Smooth muscle cell of the brain vasculature (primary cell): ENCODE measurements at regions not wholly inside any gene's neighbourhood (a gene's known extent, or its start where the extent isn't known, plus 50 kb on each side); places are given as distances from the start of the nearest gene placed in this dataset.
A peak's percentile ranks its signal among the peaks of the same experiment; 100 is the strongest.

Source experiments
- DNase-seq: peaks from one replicate; pipeline ENCODE4 v3.0.0-alpha.2; 2012; ENCODE audit warnings: low read depth, low spot score

DNA sequence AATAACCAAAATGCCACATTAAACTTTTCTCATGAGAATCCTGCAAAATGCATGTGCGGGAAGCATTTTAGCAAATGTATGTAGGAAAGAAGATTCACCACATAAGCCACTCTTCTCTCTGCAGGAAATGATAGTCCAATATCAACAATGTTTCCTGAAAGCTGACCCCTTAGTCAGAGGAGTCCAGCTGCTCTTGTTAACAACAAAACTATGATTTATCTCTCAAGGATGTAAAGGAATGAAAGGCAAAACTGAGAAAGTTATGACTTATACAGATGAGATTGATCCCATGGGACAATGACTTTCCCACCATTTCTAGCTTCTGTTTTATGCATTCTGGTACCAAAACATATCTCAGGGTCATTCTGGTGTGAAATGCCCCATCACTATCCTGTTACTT is 125.0 kb upstream of the EDNRA start:
- peak; percentile 93 for DNase-seq

DNA sequence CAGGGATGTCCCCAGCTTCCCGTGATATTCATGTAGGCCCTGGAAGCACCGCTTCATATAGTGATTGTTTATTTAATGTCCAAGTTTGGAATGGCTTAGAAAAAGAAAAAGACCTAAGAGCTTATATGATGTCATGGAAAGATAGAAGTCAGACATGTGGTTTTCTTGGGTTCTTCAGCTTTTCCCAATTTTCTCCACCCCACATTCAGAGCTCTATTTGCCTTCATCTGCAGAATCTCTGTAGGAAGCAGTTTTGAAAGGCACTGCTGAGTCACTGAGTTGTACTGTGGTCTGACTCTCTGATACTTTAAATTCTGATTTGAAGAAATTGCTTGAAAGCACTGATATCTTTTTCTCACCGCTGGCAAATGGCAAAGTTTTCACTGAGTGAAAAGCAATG is 120.6 kb upstream of the EDNRA start:
- DNase-seq, result peak; percentile 73

DNA sequence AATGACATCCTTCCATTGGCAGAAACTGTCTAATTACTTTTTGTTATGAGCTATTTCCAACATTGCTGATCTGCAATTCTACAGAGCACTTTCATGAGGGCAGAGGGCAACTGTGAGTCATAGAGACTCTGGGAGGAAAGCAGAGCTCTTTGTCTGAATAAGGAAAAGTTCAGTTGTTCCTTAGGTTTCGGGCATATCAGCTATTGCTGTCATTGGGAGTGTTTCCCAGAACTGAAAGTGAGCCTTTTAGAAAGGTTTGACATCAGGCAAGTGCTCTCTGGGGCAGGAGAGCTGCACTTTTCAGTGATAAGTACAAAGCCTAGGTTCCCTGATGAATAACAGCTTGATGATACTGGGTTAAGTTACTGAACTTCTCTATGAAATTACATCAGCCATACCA is 119.2 kb upstream of the EDNRA start:
- DNase-seq, result peak; percentile 78

DNA sequence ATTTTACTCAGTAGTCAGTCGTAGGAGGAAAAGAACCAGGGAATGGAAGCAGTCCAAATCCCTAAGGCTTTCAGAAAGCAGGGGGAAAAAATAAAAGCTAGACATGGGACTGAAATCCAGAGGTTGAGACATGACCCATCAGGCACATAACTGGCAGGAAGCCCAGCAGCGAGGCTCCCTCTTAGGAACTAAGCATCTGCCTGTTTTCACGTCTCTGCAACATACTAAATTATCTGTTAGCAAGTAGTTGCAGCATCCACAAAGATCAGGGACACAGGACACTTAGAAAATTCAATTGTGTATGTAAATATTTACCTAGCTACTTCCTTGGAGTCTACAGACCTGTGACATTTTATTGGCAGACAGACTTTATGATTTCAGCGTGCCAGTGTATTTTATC is 118.0 kb upstream of the EDNRA start:
- peak; percentile 75 for DNase-seq

DNA sequence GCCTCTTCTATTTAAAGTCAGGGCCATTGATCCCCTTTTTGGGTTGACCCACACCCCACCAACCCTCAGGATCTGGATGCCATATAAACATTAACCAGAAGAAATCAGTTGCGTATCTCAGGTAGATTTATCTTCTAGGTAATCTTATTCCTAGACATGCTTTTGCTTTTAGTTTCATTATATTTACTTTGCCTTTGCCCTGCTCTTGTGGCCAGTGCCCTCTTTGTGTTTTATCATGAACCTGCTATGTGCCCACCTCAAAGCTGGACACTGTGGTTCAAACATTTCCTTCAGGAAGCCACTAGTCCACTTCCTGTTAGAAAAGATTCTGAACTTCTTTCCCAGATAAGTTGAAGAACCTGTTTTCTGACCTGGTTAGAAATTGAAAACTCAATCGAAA is 117.4 kb upstream of the EDNRA start:
- no peak for DNase-seq

DNA sequence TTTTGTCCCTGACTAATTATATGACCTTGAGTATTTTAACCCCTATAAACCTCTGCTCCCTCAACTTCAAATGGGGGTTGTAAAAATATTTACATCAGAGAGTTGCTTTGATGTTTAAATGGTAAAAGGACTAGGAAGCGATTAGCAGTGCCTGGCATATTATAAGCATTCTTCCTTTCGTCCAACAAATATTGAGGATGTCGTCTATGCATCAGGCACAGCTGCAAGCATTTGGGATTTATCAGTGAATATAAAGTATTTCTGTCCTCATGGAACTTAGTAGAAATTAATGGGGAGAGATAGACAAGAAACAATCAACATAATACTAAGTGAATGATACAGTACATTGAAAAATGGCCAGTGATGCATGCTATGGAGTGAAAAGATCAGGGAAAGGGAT is 115.5 kb upstream of the EDNRA start:
- DNase-seq, result no peak

DNA sequence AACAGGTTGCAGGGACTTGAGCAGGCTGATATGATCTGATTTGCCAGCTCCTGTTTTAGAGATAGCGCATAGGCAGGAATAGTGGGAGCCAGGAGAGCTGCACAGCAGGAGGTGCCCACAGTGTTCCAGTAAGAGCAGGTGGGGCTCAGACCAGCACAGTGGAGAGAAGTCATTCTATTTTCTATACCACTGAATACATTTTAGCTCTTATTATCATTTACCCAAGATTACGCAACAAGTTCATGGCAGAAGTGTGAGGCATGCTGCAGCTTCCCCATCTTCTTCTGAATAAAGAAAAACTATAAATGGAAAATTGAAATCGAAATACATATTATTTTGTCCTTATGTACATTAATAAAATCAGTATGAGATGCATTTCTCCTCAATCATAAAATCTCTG is 114.7 kb upstream of the EDNRA start:
- DNase-seq, result no peak

DNA sequence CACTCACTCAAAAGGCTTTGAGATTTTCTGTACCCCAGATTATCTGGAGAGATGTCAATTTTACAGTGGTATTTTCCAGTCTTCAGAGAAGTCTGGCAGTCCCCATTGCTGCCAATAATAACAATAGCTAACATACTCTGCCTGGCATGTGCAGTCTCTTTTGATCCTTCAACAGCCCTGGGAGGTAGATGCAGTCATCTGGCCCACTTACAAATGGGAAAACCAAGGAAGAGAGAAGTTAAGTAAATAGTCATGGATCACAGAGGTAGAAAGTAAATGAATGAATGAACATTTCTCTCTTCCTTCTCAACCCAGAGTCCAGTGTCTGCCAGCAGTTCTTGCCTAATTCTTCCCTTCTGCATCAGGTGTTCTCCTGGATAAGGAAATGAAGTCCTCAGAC is 113.0 kb upstream of the EDNRA start:
- peak; percentile 54 for DNase-seq

DNA sequence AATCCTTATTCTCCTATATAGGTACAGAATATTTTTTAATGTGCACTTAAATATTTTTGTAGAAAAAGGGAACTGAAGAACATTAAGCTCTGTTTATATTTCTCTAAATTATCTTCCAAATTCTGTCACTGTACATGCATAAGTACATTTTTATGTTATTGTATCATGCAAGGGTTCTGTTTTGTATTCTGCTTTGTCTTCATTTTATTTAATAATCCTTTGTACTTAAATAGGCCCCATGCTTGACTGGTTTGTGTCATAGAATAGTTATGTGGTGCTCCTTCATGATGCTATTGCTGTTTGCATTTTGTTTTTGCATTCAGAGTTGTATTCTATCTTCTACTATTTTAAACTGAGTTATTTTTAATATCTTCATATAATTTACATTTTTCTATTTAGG is 111.9 kb upstream of the EDNRA start:
- no peak for DNase-seq

DNA sequence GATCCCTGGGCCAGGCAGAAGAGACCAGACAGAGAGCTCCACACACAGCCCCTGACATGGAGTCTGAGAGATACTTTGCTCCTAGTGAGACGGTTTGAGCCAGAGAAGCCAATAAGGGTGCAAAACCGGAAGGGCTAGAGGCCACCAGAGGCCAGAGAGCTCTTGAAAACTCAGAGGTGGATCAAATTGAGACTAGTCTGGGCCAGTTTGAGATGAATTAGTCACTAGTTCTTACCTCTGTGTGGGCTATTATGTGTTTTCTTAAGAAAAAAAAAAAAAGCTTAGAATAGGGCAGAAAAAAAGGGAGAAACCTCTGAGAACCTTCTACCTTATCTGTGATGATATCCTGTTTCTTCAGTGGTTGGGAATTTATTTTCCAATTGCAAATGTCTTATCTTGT is 110.4 kb upstream of the EDNRA start:
- DNase-seq, result no peak

DNA sequence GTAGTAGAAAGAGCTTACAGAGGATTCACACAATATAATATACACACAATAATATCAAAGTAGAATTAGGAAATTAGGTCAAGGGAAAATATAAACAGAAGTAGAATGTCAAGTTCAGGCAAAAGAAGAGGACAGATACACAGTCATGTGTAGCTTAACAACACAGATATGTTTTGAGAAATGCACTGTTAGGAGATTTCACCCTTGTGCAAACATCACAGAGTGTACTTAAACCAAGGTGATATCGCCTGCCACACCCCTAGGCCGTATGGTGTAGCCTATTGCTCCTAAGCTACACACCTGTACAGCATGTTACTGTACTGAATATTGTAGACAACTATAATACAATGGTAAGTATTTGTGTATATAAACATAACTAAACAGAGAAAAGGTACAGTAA is 110.0 kb upstream of the EDNRA start:
- no peak for DNase-seq

DNA sequence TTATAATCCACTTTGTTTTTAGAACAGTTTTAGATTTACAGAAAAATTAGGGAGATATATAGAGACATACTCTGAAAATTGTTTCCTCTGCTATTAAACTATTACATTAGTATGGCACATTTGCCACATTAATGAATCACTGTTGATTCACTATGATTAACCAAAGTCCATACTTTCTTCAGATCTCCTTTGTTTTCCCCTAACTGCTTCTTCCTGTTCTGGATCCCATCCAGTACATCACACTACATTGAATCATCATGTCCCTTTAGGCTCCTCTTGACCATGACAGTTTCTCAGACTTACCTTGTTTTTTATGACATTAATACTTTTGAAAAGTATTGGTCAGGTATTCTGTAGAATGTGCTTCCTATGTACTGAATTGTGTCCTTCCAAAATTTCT is 109.2 kb upstream of the EDNRA start:
- no peak for DNase-seq

DNA sequence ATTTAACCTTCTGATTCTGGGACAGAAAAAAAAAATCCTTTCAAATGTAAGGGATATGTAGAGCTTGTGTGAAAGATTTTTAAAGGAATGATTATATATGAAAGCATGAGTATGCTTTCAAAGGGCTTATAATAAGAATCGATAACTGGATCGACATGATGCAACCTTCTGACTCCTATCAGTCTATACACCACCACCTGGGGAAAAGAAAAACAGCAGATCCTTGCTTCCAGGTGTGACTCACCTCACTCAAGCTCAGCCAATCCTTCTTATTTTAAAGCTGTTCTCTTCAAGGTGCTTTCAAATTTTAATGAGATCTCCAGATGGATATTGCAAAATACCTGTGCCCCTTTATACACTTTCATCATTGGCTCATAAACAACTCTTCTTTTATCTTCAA is 102.1 kb upstream of the EDNRA start:
- no peak for DNase-seq

DNA sequence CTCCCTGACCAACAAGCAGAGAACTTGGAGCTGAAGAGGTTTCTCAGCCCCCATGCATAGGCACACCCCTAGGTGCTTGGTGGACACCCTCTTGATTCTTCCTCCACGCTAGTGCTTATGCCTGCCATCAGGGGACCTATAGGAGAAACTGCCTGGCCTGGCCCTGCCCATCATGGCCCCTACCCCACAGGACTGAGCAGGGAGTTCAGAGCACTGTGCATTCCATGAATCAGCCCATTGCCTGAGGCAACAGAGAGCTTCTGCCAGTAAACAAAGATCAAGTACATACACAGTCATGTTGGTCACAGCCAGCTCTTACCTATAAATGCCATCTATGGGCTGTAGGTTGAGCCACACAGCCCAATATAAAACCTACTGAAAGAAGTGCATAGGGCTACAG is 99.1 kb upstream of the EDNRA start:
- no peak for DNase-seq

DNA sequence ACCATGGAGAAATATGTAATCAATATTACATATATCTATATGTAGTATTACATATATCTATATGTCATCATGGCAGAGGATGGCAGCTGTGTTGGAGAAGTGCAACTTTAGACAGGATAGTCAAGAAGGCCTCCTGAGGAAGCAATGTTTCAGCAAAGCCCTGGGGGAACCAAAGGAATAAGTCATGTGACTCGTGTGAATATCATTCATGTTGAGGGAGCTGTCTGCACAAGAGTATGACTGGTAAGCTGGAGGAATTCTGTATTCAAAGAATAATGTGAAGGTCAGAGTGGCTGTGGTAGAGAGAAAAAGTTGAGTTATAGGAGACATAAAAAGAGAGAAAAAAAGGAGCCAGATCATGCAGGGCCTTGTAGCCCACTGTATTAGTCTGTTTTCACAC is 92.9 kb upstream of the EDNRA start:
- no peak for DNase-seq

DNA sequence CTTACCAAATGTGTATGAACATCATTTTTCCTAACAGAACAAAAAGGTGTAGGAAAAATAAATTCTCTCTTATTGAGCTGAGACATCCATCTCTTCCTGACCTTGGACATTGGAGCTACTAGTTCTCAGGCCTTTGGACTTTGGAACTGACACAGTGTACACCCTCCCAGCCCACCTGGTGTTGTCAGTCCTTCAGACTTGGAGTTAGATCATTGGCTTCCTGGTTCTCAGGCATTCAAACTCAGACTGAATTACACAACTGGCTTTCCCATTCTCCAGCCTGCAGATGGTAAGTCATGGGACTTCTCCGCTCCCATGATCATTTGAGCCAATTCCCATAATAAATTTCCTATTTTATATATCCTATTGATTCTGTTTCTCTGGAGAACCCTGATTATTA is 84.8 kb upstream of the EDNRA start:
- no peak for DNase-seq

DNA sequence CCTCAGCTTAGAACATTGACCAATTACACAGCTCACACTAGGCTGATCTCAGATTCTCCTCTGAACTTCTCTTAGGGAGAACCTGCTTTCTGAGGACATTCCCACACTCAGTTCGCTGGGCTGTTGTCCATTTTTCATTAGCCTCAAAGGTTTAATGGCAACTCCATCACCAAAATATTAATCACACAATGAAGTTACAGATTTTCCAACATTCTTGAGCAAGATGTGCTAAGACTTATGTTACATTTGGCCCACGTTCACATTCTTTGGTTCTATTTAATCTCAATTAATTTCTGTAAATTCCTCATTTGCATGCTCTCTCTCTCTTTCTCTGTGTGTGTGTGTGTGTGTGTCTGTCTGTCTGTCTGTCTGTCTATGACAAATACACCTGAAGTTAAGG is 82.3 kb upstream of the EDNRA start:
- DNase-seq, result no peak

DNA sequence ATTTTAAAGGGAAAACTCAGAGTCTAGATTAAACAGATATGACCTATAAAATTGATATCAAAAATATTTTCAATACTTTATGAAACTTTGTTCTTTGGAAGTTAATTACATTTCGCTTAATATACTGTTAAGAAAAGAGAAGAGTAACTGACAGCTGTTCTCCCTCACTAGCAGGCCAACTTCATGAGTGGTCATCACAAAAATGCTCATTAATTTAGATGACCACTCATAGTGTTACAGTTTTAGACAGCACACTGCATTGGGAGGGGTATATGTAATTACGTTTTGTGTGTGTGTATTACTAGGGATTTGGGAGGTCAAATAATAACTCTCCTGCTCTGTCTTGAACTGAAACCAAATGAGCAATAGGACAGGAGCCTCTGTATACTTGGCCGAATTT is 80.2 kb upstream of the EDNRA start:
- no peak for DNase-seq

DNA sequence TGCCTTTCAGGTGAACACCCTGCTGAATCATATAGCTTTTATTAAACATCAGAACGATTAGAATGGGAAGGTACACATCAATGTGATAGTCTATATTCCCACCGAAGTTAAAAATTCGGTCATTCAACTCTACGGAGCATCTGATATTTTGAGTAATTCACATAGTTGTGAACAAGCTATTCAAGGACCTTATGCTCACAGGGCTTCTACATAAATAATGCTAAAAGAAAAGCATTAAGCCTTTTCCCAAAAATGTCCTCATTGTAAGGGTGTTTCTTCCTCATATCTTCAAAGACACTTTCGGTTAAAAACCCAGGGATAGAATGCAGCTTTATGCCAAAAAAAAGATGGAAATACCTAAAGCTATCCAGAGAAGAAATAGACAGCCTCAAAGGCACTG is 79.7 kb upstream of the EDNRA start:
- no peak for DNase-seq

DNA sequence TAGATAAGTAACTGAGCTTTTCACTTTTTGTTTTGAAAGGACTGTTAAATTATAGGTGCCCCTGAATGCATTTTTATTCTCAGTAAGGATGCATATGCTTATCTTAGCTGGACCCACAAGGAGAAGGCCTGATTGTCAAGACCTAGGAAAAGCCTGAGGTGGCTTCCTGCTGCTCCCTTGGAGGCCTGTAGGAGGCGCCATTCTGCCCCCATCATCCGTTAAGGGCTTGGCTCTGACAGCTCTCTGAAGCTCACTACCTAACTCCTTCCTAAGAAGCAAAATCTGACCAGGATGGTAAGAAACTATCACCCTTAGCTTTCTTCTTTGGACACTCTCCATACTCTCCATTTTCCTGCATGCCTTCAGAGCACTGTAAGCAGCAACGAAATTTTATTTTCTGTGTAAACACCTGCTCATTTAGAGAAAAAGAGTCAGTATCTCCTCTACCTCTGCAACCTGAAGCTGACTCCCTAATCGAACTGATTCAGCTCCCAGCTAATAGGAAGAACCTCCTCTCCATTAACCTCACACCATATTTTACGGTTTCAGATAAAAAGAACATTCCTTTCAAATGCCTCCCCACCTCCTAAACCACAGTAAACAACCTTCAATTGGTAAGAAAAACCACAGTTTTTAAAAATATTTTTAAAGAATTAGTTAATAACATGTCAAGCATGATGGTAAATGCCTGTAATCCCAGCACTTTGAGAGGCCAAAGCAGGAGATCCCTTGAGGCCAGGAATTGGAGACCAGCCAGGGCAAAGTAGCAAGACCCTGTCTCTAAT is 73.4 kb upstream of the EDNRA start:
- DNase-seq, result no peak

DNA sequence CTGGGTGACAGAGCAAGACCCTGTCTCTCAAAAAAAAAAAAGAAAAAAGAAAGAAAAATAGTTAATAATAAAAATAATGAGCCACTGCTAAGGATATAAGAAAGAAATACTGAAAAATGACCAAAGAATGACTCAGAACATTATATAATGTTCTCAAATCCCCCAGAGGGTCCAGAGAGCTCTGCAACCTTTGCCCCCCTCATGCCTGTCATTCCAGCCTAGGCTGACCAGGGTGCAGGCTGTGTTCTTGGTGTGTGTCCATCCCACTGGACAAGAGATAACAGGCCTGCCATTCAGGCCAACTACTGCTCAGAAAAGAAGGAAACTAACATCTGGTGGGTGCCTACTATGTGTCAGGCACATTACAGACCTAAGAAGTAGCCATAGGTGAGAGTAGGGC is 72.7 kb upstream of the EDNRA start:
- DNase-seq, result no peak

DNA sequence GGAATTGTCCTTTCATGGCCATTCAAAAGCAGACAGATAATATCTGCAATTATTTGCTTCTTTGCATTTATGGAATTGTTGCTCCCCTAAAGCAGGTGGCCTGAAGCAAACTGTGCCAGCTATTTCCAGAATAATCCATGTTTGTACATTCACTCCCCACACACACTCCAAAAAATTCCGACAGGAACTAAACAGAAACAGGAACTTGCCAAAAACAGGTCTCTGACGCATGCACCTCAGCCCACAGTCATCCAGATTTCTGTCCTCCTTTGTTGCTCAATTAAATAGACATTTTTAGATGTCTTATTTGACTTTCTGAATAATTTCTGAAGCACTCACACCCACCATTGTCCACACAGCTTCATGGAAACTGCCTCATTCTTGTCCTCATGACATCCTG is 71.5 kb upstream of the EDNRA start:
- no peak for DNase-seq

DNA sequence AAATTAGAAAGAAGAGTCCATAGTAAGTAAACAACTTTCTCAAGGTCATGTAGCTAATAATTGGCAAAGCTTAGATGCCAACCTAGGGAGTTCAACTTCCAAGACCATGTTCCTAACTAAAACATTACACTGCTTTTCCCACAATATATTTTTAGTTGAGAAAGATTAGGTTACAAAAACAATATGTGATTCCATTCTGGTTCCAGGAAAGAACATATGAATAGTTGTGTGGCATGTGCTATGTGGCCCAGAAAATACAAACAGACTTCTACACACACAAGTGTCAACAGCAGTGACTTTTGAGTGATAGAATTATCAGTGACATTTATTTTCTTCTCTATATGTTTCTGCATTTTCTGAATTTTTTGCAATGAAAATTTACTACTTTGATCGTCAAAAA is 62.7 kb upstream of the EDNRA start:
- DNase-seq, result no peak

DNA sequence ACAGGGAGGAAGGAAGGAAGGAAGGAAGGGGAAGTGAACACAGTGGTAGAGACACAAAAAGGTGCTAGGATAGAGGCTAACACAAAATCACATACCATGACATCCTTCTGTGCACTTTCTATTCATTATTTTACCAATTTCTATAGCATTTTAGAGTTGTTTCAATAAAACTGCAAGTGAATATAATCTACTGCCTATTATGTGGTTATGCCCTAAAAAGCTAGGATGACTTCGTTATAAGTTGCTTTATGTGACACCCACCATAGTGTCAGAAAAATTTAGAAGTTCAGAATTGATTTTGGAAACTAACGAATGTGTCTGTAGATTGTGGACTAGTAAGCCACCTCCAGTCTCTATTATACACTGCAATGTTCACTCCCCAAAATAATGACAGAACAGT is 59.4 kb upstream of the EDNRA start:
- DNase-seq, result no peak
